ENCODE measurements at regions not wholly inside any gene's neighbourhood (a gene's known extent, or its start where the extent isn't known, plus 50 kb on each side); places are given as distances from the start of the nearest gene placed in this dataset.

- no peak for TF ChIP-seq POLR2AphosphoS5 (IDR thresholded peaks at IDR 0.05; ENCODE audit: low read depth, low read length)
- no peak for TF ChIP-seq POLR2A (IDR thresholded peaks at IDR 0.05; ENCODE audit: low read depth, low read length)
Measured at GRCh38 chr3:13236557-13237173, 163.4 kb upstream of the IQSEC1 start.
